ENCODE measurements at regions not wholly inside any gene's neighbourhood (a gene's known extent, or its start where the extent isn't known, plus 50 kb on each side); places are given as distances from the start of the nearest gene placed in this dataset.

DNA sequence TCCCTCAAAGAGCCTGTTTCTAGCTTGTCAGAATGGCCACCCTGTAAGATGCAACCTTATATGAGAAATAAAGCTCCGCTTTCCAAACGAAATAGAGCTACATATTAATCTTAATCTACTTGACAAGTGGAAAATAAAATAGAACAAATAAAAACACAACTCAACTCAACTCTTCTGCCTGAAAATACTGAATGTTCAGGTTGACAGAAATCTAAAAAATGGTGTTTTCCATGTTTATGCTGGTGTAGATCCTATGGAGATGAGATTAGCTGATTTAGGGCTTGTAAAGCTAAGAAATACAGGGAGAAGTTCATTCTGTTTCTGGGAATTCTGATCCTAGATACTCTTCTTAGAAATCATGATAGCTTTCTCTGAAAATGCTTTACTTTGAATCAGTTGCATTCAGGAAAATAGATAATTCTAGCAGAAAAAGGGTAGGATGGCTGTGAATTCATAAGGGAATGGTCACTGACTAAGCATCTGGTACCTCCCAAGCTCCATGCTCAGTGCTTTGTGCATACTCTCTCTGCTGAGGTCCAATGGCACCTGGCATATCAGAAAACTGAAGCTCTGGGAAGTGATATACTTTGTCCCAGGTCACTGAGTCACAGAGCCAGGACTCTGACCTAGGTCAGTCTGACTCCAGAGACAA is 89.2 kb upstream of the EXOC1L start (continued):
- no peak for TF ChIP-seq ZFP41 (tag by site-specific recombination; IDR thresholded peaks at IDR 0.05; ENCODE audit: borderline replicate concordance)

DNA sequence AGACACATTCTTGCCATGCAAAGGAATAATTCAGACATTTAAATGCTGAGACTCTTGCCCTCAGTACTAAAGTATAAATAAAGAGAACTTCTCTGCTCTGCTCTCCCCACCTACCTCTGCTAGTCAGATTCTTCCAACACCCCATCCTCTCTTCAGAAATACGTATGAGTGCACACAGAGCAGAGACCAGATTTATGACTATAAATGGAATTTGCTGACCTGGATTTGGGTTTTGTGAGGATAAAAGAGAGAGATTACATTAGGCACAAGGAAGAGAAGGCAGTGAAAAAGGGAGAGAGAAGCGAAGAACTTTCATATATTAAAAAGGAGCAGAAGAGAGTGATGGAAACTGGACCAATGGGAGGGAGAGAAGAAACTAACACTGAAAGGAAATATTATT is 87.6 kb upstream of the EXOC1L start:
- Histone ChIP-seq H3K9me3 (ENCODE audit: control insufficient read depth, insufficient read depth, low read depth, low read length) (no peaks in the 10 kb centered on the region), H3K4me1 (ENCODE audit: control insufficient read depth, insufficient read depth, low read length) (no peaks in the 10 kb centered on the region), H3K27ac (ENCODE audit: extremely low read depth, low read depth, low read length) (no peak overlapping the region), H3K36me3 (ENCODE audit: control insufficient read depth in 2 of 2, insufficient read depth in 1 of 2, low read length in 2 of 2) (no peaks in the 10 kb centered on the region), H3K4me3 (ENCODE audit: low read depth, low read length) (no peak overlapping the region)
- ChIA-PET CTCF (no interaction called here), POLR2A (no interaction called here)
- TF ChIP-seq ZNF571 (tag by site-specific recombination; IDR thresholded peaks at IDR 0.05) (no peak), PRDM1 (tag by site-specific recombination; IDR thresholded peaks at IDR 0.05) (0 out of 2 replicates have a peak, but pooled peaks have one; percentile 22), ZNF596 (tag by site-specific recombination; IDR thresholded peaks at IDR 0.05) (no peak)
- TF ChIP-seq, protein P1, sequence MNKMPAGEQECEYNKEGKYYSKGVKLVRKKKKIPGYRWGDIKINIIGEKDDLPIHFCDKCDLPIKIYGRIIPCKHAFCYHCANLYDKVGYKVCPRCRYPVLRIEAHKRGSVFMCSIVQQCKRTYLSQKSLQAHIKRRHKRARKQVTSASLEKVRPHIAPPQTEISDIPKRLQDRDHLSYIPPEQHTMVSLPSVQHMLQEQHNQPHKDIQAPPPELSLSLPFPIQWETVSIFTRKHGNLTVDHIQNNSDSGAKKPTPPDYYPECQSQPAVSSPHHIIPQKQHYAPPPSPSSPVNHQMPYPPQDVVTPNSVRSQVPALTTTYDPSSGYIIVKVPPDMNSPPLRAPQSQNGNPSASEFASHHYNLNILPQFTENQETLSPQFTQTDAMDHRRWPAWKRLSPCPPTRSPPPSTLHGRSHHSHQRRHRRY (tag by site-specific recombination; IDR thresholded peaks at IDR 0.05) = no peak

DNA sequence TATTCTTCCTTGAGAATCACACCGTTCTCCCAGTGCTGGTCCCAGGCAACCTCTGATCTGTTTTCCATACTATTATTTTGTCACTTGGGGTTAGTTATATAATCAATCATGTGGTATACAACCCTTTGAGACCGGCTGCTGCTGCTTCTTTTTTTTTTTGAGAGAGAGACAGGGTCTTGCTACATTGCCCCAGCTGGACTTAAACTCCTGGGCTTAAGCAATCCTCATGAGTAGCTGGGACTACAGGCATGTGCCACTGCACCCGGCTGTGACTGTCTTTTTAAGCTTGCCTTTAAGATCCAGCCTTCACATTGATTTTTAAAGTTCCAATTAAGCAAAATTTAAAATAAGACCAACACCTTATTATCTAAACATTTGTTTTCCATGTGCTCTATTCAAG is 86.7 kb upstream of the EXOC1L start:
- Histone ChIP-seq H3K4me1 (ENCODE audit: control insufficient read depth, insufficient read depth, low read length) (no peaks in the 10 kb centered on the region), H3K9me3 (ENCODE audit: control insufficient read depth, insufficient read depth, low read depth, low read length) (no peaks in the 10 kb centered on the region), H3K36me3 (ENCODE audit: control insufficient read depth in 2 of 2, insufficient read depth in 1 of 2, low read length in 2 of 2) (no peaks in the 10 kb centered on the region), H3K27ac (ENCODE audit: extremely low read depth, low read depth, low read length) (no peak overlapping the region), H3K4me3 (ENCODE audit: low read depth, low read length) (no peak overlapping the region)
- CTCF ChIA-PET = no interaction called here
- POLR2A ChIA-PET = no interaction called here
- TF ChIP-seq, protein P2, sequence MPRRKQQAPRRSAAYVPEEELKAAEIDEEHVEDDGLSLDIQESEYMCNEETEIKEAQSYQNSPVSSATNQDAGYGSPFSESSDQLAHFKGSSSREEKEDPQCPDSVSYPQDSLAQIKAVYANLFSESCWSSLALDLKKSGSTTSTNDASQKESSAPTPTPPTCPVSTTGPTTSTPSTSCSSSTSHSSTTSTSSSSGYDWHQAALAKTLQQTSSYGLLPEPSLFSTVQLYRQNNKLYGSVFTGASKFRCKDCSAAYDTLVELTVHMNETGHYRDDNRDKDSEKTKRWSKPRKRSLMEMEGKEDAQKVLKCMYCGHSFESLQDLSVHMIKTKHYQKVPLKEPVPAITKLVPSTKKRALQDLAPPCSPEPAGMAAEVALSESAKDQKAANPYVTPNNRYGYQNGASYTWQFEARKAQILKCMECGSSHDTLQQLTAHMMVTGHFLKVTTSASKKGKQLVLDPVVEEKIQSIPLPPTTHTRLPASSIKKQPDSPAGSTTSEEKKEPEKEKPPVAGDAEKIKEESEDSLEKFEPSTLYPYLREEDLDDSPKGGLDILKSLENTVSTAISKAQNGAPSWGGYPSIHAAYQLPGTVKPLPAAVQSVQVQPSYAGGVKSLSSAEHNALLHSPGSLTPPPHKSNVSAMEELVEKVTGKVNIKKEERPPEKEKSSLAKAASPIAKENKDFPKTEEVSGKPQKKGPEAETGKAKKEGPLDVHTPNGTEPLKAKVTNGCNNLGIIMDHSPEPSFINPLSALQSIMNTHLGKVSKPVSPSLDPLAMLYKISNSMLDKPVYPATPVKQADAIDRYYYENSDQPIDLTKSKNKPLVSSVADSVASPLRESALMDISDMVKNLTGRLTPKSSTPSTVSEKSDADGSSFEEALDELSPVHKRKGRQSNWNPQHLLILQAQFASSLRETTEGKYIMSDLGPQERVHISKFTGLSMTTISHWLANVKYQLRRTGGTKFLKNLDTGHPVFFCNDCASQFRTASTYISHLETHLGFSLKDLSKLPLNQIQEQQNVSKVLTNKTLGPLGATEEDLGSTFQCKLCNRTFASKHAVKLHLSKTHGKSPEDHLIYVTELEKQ (tag by site-specific recombination; IDR thresholded peaks at IDR 0.05; ENCODE audit: borderline replicate concordance) = no peak
- no peak for TF ChIP-seq ZNF169 (tag by site-specific recombination; IDR thresholded peaks at IDR 0.05)
- no peak for TF ChIP-seq SETDB1 (IDR thresholded peaks at IDR 0.05; ENCODE audit: insufficient read length, low read length)
- no peak for TF ChIP-seq ZNF140 (tag by site-specific recombination; IDR thresholded peaks at IDR 0.05)
- TF ChIP-seq FEZF1 (tag by site-specific recombination; IDR thresholded peaks at IDR 0.05) = no peak
- TF ChIP-seq KLF10 (tag by site-specific recombination; IDR thresholded peaks at IDR 0.05) = no peak
- TF ChIP-seq SCRT2 (tag by site-specific recombination; IDR thresholded peaks at IDR 0.05) = no peak
- no peak for TF ChIP-seq ZNF558 (tag by site-specific recombination; IDR thresholded peaks at IDR 0.05)
- TF ChIP-seq, protein P3, sequence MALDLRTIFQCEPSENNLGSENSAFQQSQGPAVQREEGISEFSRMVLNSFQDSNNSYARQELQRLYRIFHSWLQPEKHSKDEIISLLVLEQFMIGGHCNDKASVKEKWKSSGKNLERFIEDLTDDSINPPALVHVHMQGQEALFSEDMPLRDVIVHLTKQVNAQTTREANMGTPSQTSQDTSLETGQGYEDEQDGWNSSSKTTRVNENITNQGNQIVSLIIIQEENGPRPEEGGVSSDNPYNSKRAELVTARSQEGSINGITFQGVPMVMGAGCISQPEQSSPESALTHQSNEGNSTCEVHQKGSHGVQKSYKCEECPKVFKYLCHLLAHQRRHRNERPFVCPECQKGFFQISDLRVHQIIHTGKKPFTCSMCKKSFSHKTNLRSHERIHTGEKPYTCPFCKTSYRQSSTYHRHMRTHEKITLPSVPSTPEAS (tag by site-specific recombination; IDR thresholded peaks at IDR 0.05) = no peak
- TF ChIP-seq, protein P4, sequence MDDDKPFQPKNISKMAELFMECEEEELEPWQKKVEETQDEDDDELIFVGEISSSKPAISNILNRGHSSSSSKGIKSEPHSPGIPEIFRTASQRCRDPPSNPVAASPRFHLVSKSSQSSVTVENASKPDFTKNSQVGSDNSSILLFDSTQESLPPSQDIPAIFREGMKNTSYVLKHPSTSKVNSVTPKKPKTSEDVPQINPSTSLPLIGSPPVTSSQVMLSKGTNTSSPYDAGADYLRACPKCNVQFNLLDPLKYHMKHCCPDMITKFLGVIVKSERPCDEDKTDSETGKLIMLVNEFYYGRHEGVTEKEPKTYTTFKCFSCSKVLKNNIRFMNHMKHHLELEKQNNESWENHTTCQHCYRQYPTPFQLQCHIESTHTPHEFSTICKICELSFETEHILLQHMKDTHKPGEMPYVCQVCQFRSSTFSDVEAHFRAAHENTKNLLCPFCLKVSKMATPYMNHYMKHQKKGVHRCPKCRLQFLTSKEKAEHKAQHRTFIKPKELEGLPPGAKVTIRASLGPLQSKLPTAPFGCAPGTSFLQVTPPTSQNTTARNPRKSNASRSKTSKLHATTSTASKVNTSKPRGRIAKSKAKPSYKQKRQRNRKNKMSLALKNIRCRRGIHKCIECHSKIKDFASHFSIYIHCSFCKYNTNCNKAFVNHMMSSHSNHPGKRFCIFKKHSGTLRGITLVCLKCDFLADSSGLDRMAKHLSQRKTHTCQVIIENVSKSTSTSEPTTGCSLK (tag by site-specific recombination; IDR thresholded peaks at IDR 0.05) = no peak
- no peak for TF ChIP-seq ZNF623 (tag by site-specific recombination; IDR thresholded peaks at IDR 0.05)
- no peak for TF ChIP-seq ZNF341 (tag by site-specific recombination; IDR thresholded peaks at IDR 0.05; ENCODE audit: low read depth)
